ENCODE measurements at regions not wholly inside any gene's neighbourhood (a gene's known extent, or its start where the extent isn't known, plus 50 kb on each side); places are given as distances from the start of the nearest gene placed in this dataset.
A peak's percentile ranks its signal among the peaks of the same experiment; 100 is the strongest.

GRCh38 chr10:107848726-107849360, 684.3 kb upstream of the SORCS1 start:
- peaks cover 11% of the 10 kb centered on the region for H3K4me1 ChIP-seq
- H3K4me2 ChIP-seq: no peak overlapping the region
- H4K20me1 ChIP-seq: no peaks in the 10 kb centered on the region
- H3K4me3 ChIP-seq: no peak overlapping the region
- no peak overlapping the region for H3K9ac ChIP-seq
- H3K36me3 ChIP-seq: no peaks in the 10 kb centered on the region
- no peak for TF ChIP-seq Cebpa-rat (IDR thresholded peaks at IDR 0.05)
- no peak overlapping the region for H3K27ac ChIP-seq
- H3K9me3 ChIP-seq: no peaks in the 10 kb centered on the region
- no peaks in the 10 kb centered on the region for H3K27me3 ChIP-seq

GRCh38 chr10:107847620-107848019, 683.1 kb upstream of the SORCS1 start:
- Histone ChIP-seq H4K20me1 (no peaks in the 10 kb centered on the region), H3K4me1 (peaks cover 11% of the 10 kb centered on the region), H3K9me3 (no peaks in the 10 kb centered on the region), H3K4me3 (no peak overlapping the region), H3K27me3 (no peaks in the 10 kb centered on the region), H3K27ac (no peak overlapping the region), H3K9ac (no peak overlapping the region), H3K36me3 (no peaks in the 10 kb centered on the region), H3K4me2 (peak overlapping the region; percentile 59)
- TF ChIP-seq Cebpa-rat (IDR thresholded peaks at IDR 0.05): no peak

GRCh38 chr10:107834706-107835105, 670.2 kb upstream of the SORCS1 start:
- TF ChIP-seq Cebpa-rat (IDR thresholded peaks at IDR 0.05): no peak
- Histone ChIP-seq H3K9me3 (no peaks in the 10 kb centered on the region), H3K4me3 (no peak overlapping the region), H3K27me3 (no peaks in the 10 kb centered on the region), H3K27ac (no peak overlapping the region), H3K4me1 (peaks cover 5% of the 10 kb centered on the region), H3K9ac (no peak overlapping the region), H4K20me1 (no peaks in the 10 kb centered on the region), H3K4me2 (no peak overlapping the region), H3K36me3 (no peaks in the 10 kb centered on the region)

- H3K9me3 ChIP-seq: no peaks in the 10 kb centered on the region
- TF ChIP-seq Cebpa-rat (IDR thresholded peaks at IDR 0.05): no peak
These were observed 667.3 kb upstream of the SORCS1 start for GRCh38 chr10:107831772-107832171.

GRCh38 chr10:107829161-107829560, 664.7 kb upstream of the SORCS1 start:
- Histone ChIP-seq H3K27me3 (no peaks in the 10 kb centered on the region), H3K9ac (no peak overlapping the region), H4K20me1 (no peaks in the 10 kb centered on the region), H3K27ac (no peak overlapping the region), H3K4me1 (peaks cover 5% of the 10 kb centered on the region), H3K4me2 (no peak overlapping the region), H3K36me3 (no peaks in the 10 kb centered on the region), H3K4me3 (no peak overlapping the region), H3K9me3 (no peaks in the 10 kb centered on the region)
- TF ChIP-seq Cebpa-rat (IDR thresholded peaks at IDR 0.05): no peak

More at GRCh38 chr10:107831772-107832171, 667.3 kb upstream of the SORCS1 start:
- Histone ChIP-seq H3K36me3 (no peaks in the 10 kb centered on the region), H3K27ac (no peak overlapping the region), H3K27me3 (no peaks in the 10 kb centered on the region), H3K9ac (no peak overlapping the region), H3K4me3 (no peak overlapping the region), H4K20me1 (no peaks in the 10 kb centered on the region), H3K4me2 (no peak overlapping the region), H3K4me1 (peaks cover 5% of the 10 kb centered on the region)

- Histone ChIP-seq H3K36me3 (no peaks in the 10 kb centered on the region), H3K27me3 (no peaks in the 10 kb centered on the region), H3K4me3 (no peak overlapping the region), H3K9ac (no peak overlapping the region), H3K4me1 (peaks cover 5% of the 10 kb centered on the region), H3K4me2 (no peak overlapping the region), H4K20me1 (no peaks in the 10 kb centered on the region), H3K27ac (no peak overlapping the region), H3K9me3 (no peaks in the 10 kb centered on the region)
- no peak for TF ChIP-seq Cebpa-rat (IDR thresholded peaks at IDR 0.05)
These were observed 661.7 kb upstream of the SORCS1 start for GRCh38 chr10:107826171-107826570.

- Histone ChIP-seq H3K9ac (no peak overlapping the region), H3K4me3 (no peak overlapping the region), H3K4me2 (no peak overlapping the region), H4K20me1 (no peaks in the 10 kb centered on the region), H3K27me3 (no peaks in the 10 kb centered on the region), H3K9me3 (no peaks in the 10 kb centered on the region), H3K4me1 (no peaks in the 10 kb centered on the region), H3K36me3 (no peaks in the 10 kb centered on the region), H3K27ac (no peak overlapping the region)
- no peak for TF ChIP-seq Cebpa-rat (IDR thresholded peaks at IDR 0.05)
These were observed 650.5 kb upstream of the SORCS1 start for GRCh38 chr10:107814865-107815487.

GRCh38 chr10:107813451-107814162, 649.1 kb upstream of the SORCS1 start:
- Histone ChIP-seq H3K27me3 (no peaks in the 10 kb centered on the region), H3K4me2 (no peak overlapping the region), H3K4me3 (no peak overlapping the region), H4K20me1 (no peaks in the 10 kb centered on the region), H3K27ac (no peak overlapping the region), H3K36me3 (no peaks in the 10 kb centered on the region), H3K9me3 (no peaks in the 10 kb centered on the region), H3K9ac (no peak overlapping the region), H3K4me1 (no peaks in the 10 kb centered on the region)
- TF ChIP-seq Cebpa-rat (IDR thresholded peaks at IDR 0.05): no peak

GRCh38 chr10:107809889-107810288, 645.4 kb upstream of the SORCS1 start:
- H4K20me1 ChIP-seq: no peaks in the 10 kb centered on the region
- H3K36me3 ChIP-seq: no peaks in the 10 kb centered on the region
- no peaks in the 10 kb centered on the region for H3K9me3 ChIP-seq
- no peak overlapping the region for H3K4me2 ChIP-seq
- no peaks in the 10 kb centered on the region for H3K27me3 ChIP-seq
- no peak overlapping the region for H3K27ac ChIP-seq
- no peak overlapping the region for H3K4me3 ChIP-seq
- H3K9ac ChIP-seq: no peak overlapping the region
- TF ChIP-seq Cebpa-rat (IDR thresholded peaks at IDR 0.05): no peak
- no peaks in the 10 kb centered on the region for H3K4me1 ChIP-seq

GRCh38 chr10:107807836-107808235, 643.3 kb upstream of the SORCS1 start:
- no peak overlapping the region for H3K4me3 ChIP-seq
- H3K27ac ChIP-seq: no peak overlapping the region
- TF ChIP-seq Cebpa-rat (IDR thresholded peaks at IDR 0.05): no peak
- no peak overlapping the region for H3K4me2 ChIP-seq
- H3K9me3 ChIP-seq: no peaks in the 10 kb centered on the region
- H4K20me1 ChIP-seq: no peaks in the 10 kb centered on the region
- no peak overlapping the region for H3K9ac ChIP-seq
- H3K36me3 ChIP-seq: no peaks in the 10 kb centered on the region
- no peaks in the 10 kb centered on the region for H3K4me1 ChIP-seq
- H3K27me3 ChIP-seq: no peaks in the 10 kb centered on the region
